ENCODE measurements at regions not wholly inside any gene's neighbourhood (a gene's known extent, or its start where the extent isn't known, plus 50 kb on each side); places are given as distances from the start of the nearest gene placed in this dataset.
"Not testable (repeated sequence)": the region's sequence is repeated elsewhere in the genome, so short reads cannot be mapped to it uniquely, and the experiment has no call there.

- DNase-seq (ENCODE audit: low spot score); H3K27me3 Mint-ChIP-seq (ENCODE audit: low read depth); H3K4me3 Mint-ChIP-seq (ENCODE audit: unreplicated experiment); H3K9me3 Mint-ChIP-seq (ENCODE audit: low read depth); H3K27ac Mint-ChIP-seq (ENCODE audit: unreplicated experiment); H3K4me1 Mint-ChIP-seq (ENCODE audit: low read depth); H3K36me3 Mint-ChIP-seq (ENCODE audit: low read depth): not testable (repeated sequence)
These were observed 104.3 kb downstream of the MTPN start for GRCh38 chr7:135872861-135873260.

GRCh38 chr7:135862586-135863340, 114.2 kb upstream of the FAM180A start:
- TF ChIP-seq CTCF (IDR thresholded peaks at IDR 0.05), result no peak
- Mint-ChIP-seq H3K4me3 (ENCODE audit: unreplicated experiment) (no peak overlapping the region), H3K4me1 (ENCODE audit: low read depth) (no peaks in the 10 kb centered on the region), H3K36me3 (ENCODE audit: low read depth) (no peaks in the 10 kb centered on the region), H3K9me3 (ENCODE audit: low read depth) (peaks cover 5% of the 10 kb centered on the region), H3K27me3 (ENCODE audit: low read depth) (no peaks in the 10 kb centered on the region), H3K27ac (ENCODE audit: unreplicated experiment) (no peak overlapping the region)
- DNase-seq (ENCODE audit: low spot score), result no peak

- Mint-ChIP-seq H3K4me1 (ENCODE audit: low read depth) (no peaks in the 10 kb centered on the region), H3K4me3 (ENCODE audit: unreplicated experiment) (no peak overlapping the region), H3K27ac (ENCODE audit: unreplicated experiment) (no peak overlapping the region), H3K36me3 (ENCODE audit: low read depth) (no peaks in the 10 kb centered on the region), H3K9me3 (ENCODE audit: low read depth) (peaks cover 5% of the 10 kb centered on the region), H3K27me3 (ENCODE audit: low read depth) (no peaks in the 10 kb centered on the region)
- no peak for DNase-seq (ENCODE audit: low spot score)
- TF ChIP-seq CTCF (IDR thresholded peaks at IDR 0.05), result no peak
These were observed 110.9 kb upstream of the FAM180A start for GRCh38 chr7:135859538-135859937.

- DNase-seq (ENCODE audit: low spot score), result no peak
- Mint-ChIP-seq H3K4me1 (ENCODE audit: low read depth) (no peaks in the 10 kb centered on the region), H3K36me3 (ENCODE audit: low read depth) (no peaks in the 10 kb centered on the region), H3K27ac (ENCODE audit: unreplicated experiment) (no peak overlapping the region), H3K27me3 (ENCODE audit: low read depth) (no peaks in the 10 kb centered on the region), H3K4me3 (ENCODE audit: unreplicated experiment) (no peak overlapping the region), H3K9me3 (ENCODE audit: low read depth) (peaks cover 5% of the 10 kb centered on the region)
- TF ChIP-seq CTCF (IDR thresholded peaks at IDR 0.05), result no peak
These were observed 110.2 kb upstream of the FAM180A start for GRCh38 chr7:135858851-135859250.

DNA sequence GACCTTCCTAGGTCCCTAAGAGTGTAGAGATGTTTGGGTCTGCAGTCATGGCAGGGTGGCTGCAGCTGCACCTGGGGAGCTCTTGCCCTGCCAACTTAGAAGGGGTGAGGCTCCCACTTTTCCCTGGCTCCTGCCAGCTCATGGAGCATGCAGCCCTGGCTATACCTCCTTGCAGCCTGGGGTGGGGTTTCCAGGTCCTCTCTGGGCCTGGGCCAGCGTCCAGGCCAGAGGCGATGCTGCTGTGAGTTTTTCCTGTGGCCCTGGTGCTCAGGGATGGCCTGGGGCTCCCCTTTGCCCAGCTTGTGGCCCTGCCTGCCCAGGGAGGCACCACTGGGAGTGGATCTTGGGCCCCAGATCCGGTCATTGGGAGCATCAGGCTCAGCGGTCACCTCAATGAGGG, 109.8 kb upstream of the FAM180A start:
- Mint-ChIP-seq H3K27me3 (ENCODE audit: low read depth) (no peaks in the 10 kb centered on the region), H3K4me3 (ENCODE audit: unreplicated experiment) (no peak overlapping the region), H3K9me3 (ENCODE audit: low read depth) (peaks cover 5% of the 10 kb centered on the region), H3K36me3 (ENCODE audit: low read depth) (no peaks in the 10 kb centered on the region), H3K4me1 (ENCODE audit: low read depth) (no peaks in the 10 kb centered on the region), H3K27ac (ENCODE audit: unreplicated experiment) (no peak overlapping the region)
- no peak for TF ChIP-seq CTCF (IDR thresholded peaks at IDR 0.05)
- DNase-seq (ENCODE audit: low spot score), result no peak

Data from chondrocyte (in vitro differentiated cells).